ENCODE measurements at regions not wholly inside any gene's neighbourhood (a gene's known extent, or its start where the extent isn't known, plus 50 kb on each side); places are given as distances from the start of the nearest gene placed in this dataset.

DNA sequence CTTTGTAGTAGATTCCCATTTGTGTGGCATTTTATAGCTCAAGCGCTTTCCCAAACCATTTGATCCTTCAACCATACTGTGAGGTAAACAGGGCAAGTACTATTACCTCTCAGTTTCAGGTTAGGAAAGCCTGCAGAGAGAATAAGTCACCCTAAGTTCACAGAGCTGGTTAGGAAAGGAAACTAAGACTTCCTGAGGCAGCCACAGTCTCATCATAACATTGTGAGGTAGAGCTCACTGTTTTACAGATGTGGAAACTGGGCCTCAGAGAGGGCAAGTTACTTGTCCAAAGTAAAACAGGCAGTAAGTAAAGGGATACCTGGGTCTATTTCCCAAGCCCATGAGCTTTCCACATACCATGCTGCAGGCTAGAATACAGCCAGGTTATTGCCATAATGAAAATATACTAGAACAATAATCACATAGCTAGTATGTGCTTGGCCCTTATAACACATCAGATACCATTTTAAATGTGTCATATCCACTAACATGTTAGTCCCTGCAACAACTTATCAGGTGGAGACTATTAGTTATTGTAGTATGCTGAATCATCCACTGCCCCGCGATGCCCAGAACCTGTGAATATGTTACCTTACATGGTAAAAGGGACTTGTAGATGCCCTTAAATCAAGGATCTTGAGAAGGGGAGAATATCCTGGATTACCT, 150.9 kb upstream of the GRIP1 start:
- DNase-seq (no peak), ATAC-seq (no peak)
- H3K36me3 ChIP-seq: no peaks in the 10 kb centered on the region
- no peaks in the 10 kb centered on the region for H3K4me1 ChIP-seq
- intact Hi-C loops (cut with DNase I): no loop called here
- H3K4me3 ChIP-seq: no peak overlapping the region
- H3K27ac ChIP-seq: no peak overlapping the region
- TF ChIP-seq, protein P1, sequence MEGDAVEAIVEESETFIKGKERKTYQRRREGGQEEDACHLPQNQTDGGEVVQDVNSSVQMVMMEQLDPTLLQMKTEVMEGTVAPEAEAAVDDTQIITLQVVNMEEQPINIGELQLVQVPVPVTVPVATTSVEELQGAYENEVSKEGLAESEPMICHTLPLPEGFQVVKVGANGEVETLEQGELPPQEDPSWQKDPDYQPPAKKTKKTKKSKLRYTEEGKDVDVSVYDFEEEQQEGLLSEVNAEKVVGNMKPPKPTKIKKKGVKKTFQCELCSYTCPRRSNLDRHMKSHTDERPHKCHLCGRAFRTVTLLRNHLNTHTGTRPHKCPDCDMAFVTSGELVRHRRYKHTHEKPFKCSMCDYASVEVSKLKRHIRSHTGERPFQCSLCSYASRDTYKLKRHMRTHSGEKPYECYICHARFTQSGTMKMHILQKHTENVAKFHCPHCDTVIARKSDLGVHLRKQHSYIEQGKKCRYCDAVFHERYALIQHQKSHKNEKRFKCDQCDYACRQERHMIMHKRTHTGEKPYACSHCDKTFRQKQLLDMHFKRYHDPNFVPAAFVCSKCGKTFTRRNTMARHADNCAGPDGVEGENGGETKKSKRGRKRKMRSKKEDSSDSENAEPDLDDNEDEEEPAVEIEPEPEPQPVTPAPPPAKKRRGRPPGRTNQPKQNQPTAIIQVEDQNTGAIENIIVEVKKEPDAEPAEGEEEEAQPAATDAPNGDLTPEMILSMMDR (IDR thresholded peaks at IDR 0.05): no peak
- no peaks in the 10 kb centered on the region for H3K9me3 ChIP-seq
- H3K27me3 ChIP-seq: no peaks in the 10 kb centered on the region
- WGBS, 2 donors: 95 to 98% methylated on average over 3 of the region's 3 CpGs

DNA sequence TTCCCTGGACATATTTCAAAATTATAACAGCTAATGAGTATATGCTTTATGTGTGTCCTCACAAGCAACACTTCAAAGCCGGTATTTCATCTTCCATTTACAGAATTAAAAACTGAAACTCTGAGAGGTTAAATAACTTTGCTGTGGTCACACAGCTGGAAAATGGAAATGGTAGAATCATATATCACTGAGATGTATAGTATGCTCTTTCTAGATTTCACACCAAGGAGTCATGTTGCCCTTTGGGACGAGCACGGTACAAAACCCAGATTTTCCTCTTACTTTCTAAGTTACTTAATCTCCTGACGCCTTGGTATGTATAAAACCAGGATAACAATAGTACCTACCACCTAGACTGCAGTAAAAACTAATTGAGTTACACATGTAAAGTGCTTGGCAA, 152.6 kb upstream of the GRIP1 start:
- intact Hi-C loops (cut with DNase I): no loop called here
- Histone ChIP-seq H3K9me3 (no peaks in the 10 kb centered on the region), H3K36me3 (no peaks in the 10 kb centered on the region), H3K4me1 (no peaks in the 10 kb centered on the region), H3K27me3 (no peaks in the 10 kb centered on the region), H3K4me3 (no peak overlapping the region), H3K27ac (no peak overlapping the region)
- DNase-seq (no peak), ATAC-seq (no peak)
- WGBS, 2 donors: 62 to 74% methylated on average over 4 of the region's 4 CpGs
- TF ChIP-seq, protein P1 (IDR thresholded peaks at IDR 0.05): no peak

GRCh38 chr12:66832997-66833396, 154.1 kb upstream of the GRIP1 start:
- intact Hi-C loops (cut with DNase I): no loop called here
- Histone ChIP-seq H3K4me3 (no peak overlapping the region), H3K4me1 (no peaks in the 10 kb centered on the region), H3K36me3 (no peaks in the 10 kb centered on the region), H3K27me3 (no peaks in the 10 kb centered on the region), H3K27ac (no peak overlapping the region), H3K9me3 (no peaks in the 10 kb centered on the region)
- DNase-seq: no peak
- no peak for ATAC-seq
- TF ChIP-seq, protein P1 (IDR thresholded peaks at IDR 0.05): no peak
- 90 to 97% methylated on average over 2 of the region's 2 CpGs for WGBS, 2 donors

GRCh38 chr12:66836623-66837310, 157.9 kb upstream of the GRIP1 start:
- H3K27ac ChIP-seq: no peak overlapping the region
- DNase-seq (no peak), ATAC-seq (no peak)
- 2 to 54% methylated on average over 1 of the region's 1 CpG for WGBS, 2 donors
- intact Hi-C loops (cut with DNase I): no loop called here
- H3K27me3 ChIP-seq: no peaks in the 10 kb centered on the region
- H3K9me3 ChIP-seq: no peaks in the 10 kb centered on the region
- no peaks in the 10 kb centered on the region for H3K36me3 ChIP-seq
- H3K4me3 ChIP-seq: no peak overlapping the region
- H3K4me1 ChIP-seq: no peaks in the 10 kb centered on the region
- TF ChIP-seq, protein P1 (IDR thresholded peaks at IDR 0.05): no peak

Measured in heart right ventricle (tissue), 16 donors.